ENCODE measurements at regions not wholly inside any gene's neighbourhood (a gene's known extent, or its start where the extent isn't known, plus 50 kb on each side); places are given as distances from the start of the nearest gene placed in this dataset.
"Not testable (repeated sequence)": the region's sequence is repeated elsewhere in the genome, so short reads cannot be mapped to it uniquely, and the experiment has no call there.

DNA sequence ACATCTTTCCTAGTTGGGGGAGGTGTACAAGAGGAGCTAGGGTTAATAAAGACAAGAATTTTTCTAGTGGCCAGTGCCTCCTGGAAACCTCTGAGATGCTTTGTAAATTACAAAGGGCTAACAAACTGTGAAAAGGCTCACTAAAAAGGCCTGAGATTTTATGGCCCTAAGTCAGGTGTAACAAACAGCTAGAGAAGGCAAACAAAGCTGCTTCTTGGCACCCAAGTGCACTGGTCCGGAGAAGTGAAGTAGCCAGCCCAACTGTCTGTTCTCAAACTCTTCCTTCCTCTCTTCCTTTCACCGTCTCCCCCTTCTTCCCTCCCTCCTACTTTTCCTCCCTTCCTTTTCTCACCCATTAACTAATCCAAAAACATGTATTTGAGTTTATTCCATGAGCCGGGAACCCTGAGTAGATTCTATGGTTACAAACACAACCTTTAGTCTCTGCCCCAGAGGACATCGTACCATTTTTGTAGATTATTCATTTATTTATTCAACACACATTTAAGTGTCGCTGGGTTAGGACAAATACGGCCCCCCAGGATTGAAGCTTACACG lies 143.4 kb upstream of the PCGF5 start:
- H3K27ac ChIP-seq, result no peak overlapping the region
- DNase-seq (ENCODE audit: low read depth, low spot score), result no peak

DNA sequence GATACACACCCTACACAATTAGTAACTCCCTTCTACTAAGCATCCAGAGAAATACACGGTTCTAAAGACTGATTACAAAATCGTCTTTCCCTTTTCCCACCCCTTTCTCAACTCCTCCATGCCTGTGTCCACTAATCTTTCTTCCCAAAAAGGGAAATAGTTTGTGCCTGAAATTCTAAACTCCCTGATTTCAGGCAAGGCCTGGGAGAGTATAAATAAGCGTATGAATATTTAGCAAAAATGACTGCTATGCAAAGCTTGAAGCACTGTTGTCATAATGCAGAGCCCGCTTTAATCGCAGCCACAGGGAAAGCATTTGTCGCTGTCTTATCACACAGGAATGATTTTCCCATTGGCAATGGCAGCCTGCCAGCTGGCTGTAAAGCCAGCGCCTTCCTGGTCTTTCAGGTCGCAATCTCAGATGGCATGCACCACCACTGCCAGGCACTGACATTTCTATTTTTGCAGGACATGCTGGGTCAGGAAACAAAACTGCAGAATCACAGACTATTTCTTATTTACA lies 142.9 kb upstream of the PCGF5 start:
- no peak overlapping the region for H3K27ac ChIP-seq
- no peak for DNase-seq (ENCODE audit: low read depth, low spot score)

DNA sequence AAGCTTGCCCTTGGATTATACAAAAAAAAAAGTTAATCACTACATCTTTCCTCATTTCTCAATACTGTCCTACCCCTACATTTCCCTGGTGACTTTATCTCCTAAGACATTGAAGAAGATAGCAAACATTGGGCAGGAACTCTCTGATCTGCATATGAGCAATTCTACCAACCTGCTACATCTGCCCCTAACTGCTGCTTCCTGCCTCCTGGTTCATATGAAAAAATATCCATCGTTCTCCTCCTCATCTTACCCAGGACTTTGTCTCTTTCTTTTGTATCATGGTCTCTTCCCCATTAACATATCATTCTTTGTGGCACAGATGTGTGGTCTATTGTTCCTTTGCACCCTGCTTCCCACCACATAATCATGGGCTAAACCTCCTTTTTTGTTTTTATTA lies 139.7 kb upstream of the PCGF5 start:
- DNase-seq (ENCODE audit: low read depth, low spot score), result no peak
- H3K27ac ChIP-seq, result no peak overlapping the region

DNA sequence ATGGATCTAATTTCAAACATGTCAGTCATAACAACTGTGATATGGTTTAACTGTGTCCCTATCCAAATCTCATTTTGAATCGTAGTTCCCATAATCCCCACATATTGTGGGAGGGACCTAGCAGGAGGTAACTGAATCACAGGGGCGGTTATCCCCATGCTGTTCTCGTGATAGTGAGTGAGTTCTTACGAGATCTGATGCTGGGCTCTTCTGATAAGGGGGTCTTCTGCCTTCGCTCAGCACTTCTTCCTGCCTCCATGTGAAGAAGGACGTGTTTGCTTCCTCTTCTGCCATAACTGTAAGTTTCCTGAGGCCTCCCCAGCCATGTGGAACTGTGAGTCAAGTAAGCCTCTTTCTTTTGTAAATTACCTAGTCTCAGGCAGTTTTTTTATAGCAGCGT lies 138.0 kb upstream of the PCGF5 start:
- H3K27ac ChIP-seq, result no peak overlapping the region
- no peak for DNase-seq (ENCODE audit: low read depth, low spot score)

DNA sequence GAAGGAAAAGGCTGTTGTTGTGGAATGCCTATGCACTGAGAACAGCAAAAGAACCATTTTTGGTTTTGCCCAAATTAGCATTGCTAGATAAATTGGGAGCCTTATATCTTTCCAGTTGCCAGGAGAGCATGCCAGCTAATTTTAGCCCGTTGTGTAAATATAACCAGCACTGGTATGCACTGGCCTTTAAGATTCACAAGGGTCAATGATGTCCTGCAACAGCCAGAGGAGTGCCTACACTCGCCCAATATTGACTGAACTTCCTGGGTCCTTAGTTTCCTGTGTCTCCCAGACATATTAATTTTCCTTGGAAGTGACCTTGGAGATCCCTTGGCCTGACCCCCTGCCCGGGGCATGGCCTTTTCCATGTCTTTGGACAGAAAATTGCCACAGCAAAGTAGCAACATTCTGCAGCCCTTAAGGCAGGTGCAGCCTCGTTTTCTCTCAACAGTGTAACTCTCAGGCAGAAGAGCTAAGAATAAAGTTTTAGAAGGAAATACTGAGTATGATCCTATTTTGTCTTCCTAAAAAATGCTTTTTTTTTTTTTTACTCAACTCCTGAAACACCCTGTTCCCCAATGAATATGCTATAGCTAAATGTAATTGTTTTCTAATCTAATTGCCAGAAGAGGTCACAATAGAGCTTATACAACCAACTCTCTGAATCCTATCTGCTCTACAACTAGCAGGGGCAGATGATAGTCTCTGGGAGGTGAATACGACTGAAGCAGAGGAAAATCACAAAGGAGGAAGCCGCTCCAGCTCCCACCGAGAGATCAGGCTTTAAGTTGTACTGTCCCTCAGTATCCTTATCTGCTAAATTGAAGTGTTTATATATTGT lies 131.9 kb upstream of the PCGF5 start:
- no peak overlapping the region for H3K27ac ChIP-seq
- no peak for DNase-seq (ENCODE audit: low read depth, low spot score)

DNA sequence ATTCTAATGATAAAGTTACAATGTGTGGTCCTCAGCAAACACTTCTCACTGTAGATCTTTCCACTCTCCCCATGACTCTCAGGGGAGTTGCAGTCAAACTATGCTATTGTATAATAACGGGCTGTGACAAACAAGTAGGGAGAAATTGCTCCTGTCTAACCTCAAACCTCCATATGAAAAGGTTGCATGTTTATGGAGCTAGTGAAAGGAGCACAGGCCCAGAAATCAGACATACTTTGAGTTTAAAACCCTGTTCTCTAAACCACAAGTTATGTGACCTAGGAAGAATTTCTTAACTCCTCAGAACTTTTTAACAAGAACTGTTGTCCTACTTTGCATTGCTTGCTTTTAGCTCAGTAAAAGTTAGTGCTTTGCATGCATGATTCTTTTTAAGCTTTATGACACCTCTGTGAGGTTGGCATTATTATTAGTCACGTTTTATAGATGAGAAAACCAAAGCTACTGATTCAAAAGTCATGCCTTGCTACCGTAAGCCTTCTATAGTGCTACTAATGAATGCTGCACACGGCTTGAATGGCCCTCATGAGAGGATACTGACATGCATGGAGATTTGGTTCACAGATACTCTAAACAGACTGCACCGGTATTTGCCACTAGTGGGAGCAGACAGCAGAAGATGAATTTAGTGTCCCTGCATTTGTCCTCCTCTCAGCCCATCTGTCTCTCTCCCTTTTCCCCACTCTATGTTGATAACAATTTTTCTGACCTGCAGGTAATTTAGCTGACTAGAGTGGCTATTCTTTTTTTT lies 129.5 kb upstream of the PCGF5 start:
- DNase-seq (ENCODE audit: low read depth, low spot score), result no peak
- H3K27ac ChIP-seq, result no peak overlapping the region

DNA sequence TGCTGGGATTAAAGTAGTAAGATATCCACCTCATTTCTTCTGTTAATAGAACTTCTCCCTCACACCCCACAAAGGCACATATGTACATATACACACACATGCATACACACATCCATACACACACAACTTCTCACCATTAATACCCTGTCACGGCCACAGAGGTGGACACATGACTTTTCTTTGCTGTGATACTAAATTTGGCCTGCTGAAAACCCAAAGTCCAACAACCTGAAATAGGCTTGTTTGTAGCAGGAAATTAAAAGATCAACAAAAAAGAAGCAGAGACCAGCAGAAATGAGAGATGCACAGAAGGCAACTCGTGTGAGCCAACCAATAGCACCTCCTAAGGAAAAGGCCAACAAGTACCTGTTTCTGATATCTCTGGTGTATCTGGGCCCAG lies 128.7 kb upstream of the PCGF5 start:
- H3K27ac ChIP-seq, result no peak overlapping the region
- no peak for DNase-seq (ENCODE audit: low read depth, low spot score)

DNA sequence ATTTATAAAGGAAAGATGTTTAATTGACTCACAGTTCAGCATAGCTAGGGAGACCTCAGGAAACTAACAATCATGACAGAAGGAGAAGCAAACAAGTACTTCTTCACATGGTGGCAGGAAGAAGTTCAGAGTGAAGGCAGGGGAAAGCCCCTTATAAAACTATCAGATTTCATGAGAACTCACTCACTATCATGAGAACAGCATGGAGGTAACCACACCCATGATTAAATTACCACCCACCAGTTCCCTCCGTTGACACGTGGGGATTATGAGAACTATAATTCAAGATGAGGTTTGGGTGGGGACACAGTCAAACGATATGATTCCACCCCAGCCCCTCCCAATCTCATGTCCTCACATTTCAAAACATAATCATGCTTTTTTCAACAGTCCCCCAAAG lies 124.2 kb upstream of the PCGF5 start:
- DNase-seq (ENCODE audit: low read depth, low spot score), result no peak
- H3K27ac ChIP-seq, result no peak overlapping the region

DNA sequence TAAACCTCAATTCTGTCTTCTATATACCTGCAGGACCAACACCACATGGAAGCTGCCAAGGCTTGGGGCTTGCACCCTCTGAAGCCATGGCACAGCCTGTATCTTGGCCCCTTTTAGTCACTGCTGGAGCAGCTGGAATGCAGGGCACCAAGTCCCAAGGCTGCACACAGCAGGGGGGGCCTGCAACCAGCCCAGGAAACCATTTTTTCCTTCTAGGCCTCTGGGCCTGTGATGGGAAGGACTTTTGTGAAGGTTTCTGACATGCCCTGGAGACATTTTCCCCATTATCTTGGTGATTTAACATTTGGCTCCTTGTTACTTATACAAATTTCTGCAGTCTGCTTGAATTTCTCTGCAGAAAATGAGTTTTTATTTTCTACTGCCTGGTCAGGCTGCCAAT lies 123.2 kb upstream of the PCGF5 start:
- no peak for DNase-seq (ENCODE audit: low read depth, low spot score)
- no peak overlapping the region for H3K27ac ChIP-seq

DNA sequence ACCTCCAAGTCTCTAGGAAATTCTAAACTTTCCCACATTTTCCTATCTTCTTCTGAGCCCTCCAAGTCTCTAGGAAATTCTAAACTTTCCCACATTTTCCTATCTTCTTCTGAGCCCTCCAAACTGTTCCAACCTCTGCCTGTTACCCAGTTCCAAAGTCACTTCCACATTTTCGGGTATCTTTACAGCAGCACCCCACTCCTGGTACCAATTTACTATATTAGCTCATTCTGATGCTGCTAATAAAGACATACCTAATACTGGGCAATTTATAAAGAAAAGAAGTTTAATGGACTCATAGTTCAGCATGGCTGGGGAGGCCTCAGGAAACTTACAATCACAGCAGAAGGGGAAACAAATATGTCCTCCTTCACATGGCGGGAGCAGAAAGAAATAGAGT lies 122.4 kb upstream of the PCGF5 start:
- not testable (repeated sequence) for H3K27ac ChIP-seq; DNase-seq (ENCODE audit: low read depth, low spot score)

DNA sequence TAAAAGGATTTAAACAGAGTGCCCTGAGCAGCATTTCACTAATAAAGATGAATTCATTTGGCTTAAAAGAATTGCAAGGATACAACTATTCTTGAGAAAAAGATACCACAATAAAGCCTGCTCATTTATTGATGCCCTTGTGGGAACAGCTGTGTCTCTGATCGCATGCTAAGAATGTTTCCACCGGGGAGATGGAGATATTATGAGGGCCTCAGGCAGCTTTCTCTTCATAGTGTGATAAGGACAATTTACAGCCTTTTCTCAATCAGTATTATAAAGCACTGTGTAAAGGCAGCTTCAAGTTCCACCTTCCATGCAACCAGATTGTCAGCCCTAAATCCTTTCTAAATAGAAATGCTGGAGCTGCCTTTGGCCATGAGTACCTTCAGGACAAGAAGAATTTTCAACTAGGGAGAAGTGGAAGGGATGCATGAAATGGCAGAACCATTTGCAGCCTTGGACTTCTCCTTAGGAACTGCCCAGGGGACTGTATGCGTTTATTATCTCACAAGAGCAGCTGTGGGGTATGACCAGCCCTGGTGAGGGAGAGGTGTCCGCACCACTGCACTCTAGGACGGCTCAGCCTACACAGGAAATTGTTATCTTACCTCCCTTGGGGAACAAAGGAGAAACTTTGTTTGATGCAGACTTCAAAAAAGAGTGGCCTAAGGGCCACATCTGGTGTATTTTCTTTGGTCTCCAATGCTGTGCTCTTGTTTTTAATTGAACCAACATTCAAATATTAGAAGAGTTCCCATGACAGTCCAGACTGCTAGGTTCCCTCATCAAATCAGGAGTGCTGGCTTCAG lies 116.9 kb upstream of the PCGF5 start:
- DNase-seq (ENCODE audit: low read depth, low spot score), result no peak
- H3K27ac ChIP-seq, result no peak overlapping the region

DNA sequence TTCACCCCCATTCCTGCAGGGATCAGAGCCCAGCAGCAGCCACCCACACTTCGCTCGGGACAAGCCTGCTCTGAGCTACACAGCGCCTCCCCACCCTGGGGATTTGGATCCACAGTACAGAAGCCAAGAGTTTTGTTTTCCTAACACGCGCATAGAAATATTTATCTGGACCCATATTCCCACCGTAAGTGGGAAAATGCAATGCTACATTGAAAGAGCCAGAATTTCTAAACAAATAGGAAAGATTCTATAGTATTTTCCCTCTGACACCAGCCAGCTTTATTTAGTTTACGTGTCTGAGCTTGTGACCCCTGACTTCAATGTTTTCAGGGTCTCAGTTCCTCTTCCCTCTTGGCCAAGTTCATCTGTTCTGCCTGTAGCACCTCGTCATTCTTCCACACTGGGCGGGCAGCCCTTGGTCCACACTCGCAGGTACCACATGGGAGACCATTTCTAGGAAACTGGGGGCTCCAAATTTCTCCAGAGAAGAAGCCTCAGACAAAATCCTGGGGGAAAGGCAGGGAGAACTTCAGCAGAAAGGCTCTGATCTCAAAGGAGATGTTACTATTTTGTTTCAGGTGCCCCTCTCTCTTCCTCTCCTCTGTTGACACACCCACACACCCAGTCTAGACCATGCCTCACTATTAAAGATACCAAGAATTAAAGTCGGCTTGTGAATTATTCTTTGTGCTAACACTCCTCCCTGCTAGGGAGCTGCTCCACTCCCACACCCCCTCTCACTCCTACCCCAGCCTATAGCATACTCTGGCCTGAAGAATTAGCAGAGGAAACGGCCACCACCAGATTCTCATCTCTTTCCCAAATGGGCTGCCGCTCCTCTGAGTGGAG lies 116.0 kb upstream of the PCGF5 start:
- no peak overlapping the region for H3K27ac ChIP-seq
- DNase-seq (ENCODE audit: low read depth, low spot score), result no peak

DNA sequence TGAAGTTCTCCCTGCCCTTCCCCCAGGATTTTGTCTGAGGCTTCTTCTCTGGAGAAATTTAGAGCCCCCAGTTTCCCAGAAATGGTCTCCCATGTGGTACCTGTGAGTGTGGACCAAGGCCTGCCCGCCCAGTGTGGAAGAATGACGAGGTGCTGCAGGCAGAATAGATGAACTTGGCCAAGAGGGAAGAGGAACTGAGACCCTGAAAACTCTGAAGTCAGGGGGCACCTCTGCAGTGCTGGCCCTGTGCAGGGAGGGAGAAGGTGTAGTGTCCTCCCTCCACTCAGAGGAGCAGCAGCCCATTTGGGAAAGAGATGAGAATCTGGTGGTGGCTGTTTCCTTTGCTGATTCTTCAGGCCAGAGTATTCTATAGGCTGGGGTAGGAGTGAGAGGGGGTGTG lies 115.2 kb upstream of the PCGF5 start:
- H3K27ac ChIP-seq, result no peak overlapping the region
- DNase-seq (ENCODE audit: low read depth, low spot score), result no peak

DNA sequence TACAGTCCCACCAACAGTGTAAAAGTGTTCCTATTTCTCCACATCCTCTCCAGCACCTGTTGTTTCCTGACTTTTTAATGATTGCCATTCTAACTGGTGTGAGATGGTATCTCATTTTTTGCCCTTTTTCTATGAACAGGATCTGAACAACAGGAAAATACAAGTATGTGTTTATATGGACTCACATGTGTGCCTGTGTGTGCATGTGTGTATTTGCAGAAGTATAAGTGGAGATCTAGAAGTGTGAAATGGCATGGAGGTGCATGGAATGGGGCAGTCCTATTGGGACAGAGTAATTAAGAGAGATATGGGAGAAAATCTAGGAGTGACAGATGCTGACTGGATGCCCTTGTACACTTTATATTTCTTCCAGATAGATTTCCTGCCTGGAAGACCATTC lies 111.6 kb upstream of the PCGF5 start:
- no peak for DNase-seq (ENCODE audit: low read depth, low spot score)
- no peak overlapping the region for H3K27ac ChIP-seq

DNA sequence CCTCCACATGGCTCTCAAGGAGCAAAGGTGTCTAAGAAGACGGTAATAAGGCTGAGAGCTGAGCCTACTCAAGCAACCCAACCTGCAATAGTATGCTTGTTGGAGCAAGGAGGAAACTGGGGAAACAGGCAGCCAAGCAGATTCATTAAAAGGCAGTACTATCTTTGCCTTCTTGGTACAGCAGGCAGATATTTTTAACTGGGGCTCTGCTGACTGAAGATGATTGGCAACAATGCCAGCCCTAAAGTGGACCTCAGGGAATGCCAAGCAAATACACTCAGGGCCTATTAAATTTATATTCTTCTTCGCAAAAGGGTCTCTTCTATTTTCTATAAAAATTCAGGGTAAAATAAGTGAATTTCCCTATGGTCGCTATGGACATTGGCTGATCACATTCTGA lies 109.4 kb upstream of the PCGF5 start:
- no peak for DNase-seq (ENCODE audit: low read depth, low spot score)
- H3K27ac ChIP-seq, result no peak overlapping the region

DNA sequence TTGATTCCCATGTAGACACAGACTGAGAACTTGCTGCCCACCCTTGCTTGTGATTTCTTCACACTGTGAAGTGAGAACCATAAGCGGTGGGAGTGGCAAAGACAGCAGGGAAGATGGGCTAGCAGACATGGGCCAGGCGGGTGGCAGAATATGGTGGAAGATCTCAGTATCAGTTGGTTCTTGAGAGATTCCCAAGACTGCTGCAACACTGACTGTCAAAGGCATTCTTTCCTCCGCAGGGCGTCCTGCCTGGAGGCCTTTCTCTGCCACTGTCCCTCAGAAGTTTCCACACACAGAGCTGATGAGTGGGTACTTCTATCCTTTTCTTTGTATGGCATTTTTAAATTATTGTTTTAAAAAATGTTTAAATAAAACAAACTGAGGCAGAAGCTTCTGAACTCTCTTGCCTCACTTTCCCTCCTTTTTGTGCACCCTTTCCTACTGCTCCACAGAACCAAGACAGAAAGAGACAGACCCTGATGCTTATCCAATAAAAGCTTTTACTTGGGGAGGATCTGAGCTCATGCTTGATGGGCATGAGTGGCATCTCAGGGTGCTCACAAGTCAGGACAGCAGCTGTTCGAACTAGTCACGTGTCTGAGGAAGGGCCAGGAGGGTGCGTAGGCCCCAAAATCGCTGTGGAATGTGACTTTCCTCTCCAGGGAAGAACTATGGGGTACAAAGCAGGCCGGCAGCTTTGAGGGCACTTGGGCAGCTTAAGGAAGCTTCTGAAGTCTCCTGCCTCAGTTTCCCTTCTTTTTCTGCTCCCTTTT lies 104.7 kb upstream of the PCGF5 start:
- DNase-seq (ENCODE audit: low read depth, low spot score), result no peak
- no peak overlapping the region for H3K27ac ChIP-seq

DNA sequence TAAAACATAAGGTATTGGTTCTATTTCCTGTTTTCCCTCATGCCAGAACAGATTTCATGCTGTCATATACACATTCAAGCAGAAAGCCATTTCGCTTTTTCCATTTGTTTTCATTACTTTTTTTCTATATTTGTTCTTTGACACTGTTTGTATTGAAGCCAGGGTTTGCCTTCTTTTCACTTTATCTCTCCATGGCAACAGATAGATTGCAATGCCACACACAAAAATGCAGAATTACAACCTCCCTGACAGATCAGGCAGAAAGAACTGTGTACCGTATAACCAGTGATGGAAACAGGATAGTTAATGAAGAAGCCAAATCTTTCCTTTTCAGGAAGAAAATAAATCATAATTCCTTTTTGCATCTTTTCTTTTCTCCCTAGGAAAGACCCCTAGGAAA lies 103.0 kb upstream of the PCGF5 start:
- no peak overlapping the region for H3K27ac ChIP-seq
- DNase-seq (ENCODE audit: low read depth, low spot score), result no peak

DNA sequence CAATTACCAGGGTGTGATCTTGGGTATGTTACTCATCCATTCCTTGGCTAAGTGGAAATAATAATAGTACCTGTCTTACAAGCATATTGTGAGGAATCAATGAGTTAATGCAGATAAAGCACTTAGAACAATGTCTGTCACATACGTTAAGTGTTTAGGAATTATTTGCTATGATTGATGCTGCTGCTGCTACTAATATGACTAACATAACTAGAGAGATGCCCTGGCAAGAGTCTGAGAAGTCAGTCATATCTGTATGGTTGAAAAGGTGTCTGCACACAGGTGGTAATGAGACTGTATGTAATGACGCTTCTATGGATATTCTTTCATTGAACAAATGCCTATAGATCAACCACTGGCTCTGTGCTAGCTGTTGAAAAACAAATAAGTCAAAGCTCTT lies 100.1 kb upstream of the PCGF5 start:
- no peak overlapping the region for H3K27ac ChIP-seq
- DNase-seq (ENCODE audit: low read depth, low spot score), result no peak

DNA sequence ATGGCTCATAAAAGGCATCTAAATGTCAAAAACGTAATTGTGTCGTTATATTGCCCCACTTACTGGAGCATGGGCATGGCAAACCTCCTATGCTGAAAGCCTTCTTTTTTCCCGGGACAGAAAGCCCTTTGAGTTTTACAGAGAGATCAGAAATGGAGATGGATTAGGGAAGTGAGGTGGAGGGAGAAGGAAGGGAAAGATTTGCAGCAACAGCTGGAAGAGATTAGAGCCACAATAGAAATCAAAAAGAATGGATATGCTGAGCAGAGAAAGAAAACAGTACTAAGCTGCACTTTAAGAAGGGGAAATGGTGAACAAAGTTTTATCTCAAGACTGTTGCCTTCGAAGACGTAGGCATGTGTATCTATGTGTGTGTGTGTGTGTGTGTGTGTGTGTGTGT lies 97.2 kb upstream of the PCGF5 start:
- no peak for DNase-seq (ENCODE audit: low read depth, low spot score)
- H3K27ac ChIP-seq, result no peak overlapping the region

Data from epithelial cell of prostate (primary cell).